ENCODE measurements at regions not wholly inside any gene's neighbourhood (a gene's known extent, or its start where the extent isn't known, plus 50 kb on each side); places are given as distances from the start of the nearest gene placed in this dataset.
"Not testable (repeated sequence)": the region's sequence is repeated elsewhere in the genome, so short reads cannot be mapped to it uniquely, and the experiment has no call there.

- H3K4me2 ChIP-seq (ENCODE audit: insufficient read depth, low read length), result no peak overlapping the region
- DNase-seq (ENCODE audit: insufficient read length, low spot score, missing footprints), result no peak
- H4K20me1 ChIP-seq (ENCODE audit: insufficient read depth, low read length), result no peaks in the 10 kb centered on the region
- H3K36me3 ChIP-seq (ENCODE audit: insufficient read depth, low read length), result no peaks in the 10 kb centered on the region
- no peak overlapping the region for H2AFZ ChIP-seq (ENCODE audit: low read length)
- H3K27ac ChIP-seq (ENCODE audit: low read depth, low read length), result no peak overlapping the region
- no peaks in the 10 kb centered on the region for H3K79me2 ChIP-seq (ENCODE audit: insufficient read depth, low read length)
- no peak for TF ChIP-seq CTCF (IDR thresholded peaks at IDR 0.05; ENCODE audit: extremely low read depth, low read depth, low read length)
- H3K9me3 ChIP-seq (ENCODE audit: low read depth, low read length), result peaks cover 5% of the 10 kb centered on the region
- H3K4me1 ChIP-seq (ENCODE audit: insufficient read depth, low read length), result no peaks in the 10 kb centered on the region
- no peak overlapping the region for H3K4me3 ChIP-seq (ENCODE audit: insufficient read depth, low read length)
- no peaks in the 10 kb centered on the region for H3K27me3 ChIP-seq (ENCODE audit: insufficient read depth, low read length)
Observed at GRCh38 chr13:54248306-54248705, 1219.7 kb downstream of the OLFM4 start.

- Histone ChIP-seq H3K9me3 (ENCODE audit: low read depth, low read length) (no peaks in the 10 kb centered on the region), H3K27me3 (ENCODE audit: insufficient read depth, low read length) (no peaks in the 10 kb centered on the region), H3K79me2 (ENCODE audit: insufficient read depth, low read length) (no peaks in the 10 kb centered on the region), H3K4me3 (ENCODE audit: insufficient read depth, low read length) (no peak overlapping the region), H3K27ac (ENCODE audit: low read depth, low read length) (no peak overlapping the region), H4K20me1 (ENCODE audit: insufficient read depth, low read length) (no peaks in the 10 kb centered on the region), H3K4me2 (ENCODE audit: insufficient read depth, low read length) (no peak overlapping the region), H3K36me3 (ENCODE audit: insufficient read depth, low read length) (no peaks in the 10 kb centered on the region), H3K4me1 (ENCODE audit: insufficient read depth, low read length) (no peaks in the 10 kb centered on the region), H2AFZ (ENCODE audit: low read length) (no peak overlapping the region)
- TF ChIP-seq CTCF (IDR thresholded peaks at IDR 0.05; ENCODE audit: extremely low read depth, low read depth, low read length), result no peak
- DNase-seq (ENCODE audit: insufficient read length, low spot score, missing footprints), result no peak
Observed at GRCh38 chr13:54261856-54262255, 1233.2 kb downstream of the OLFM4 start.

GRCh38 chr13:54263868-54264267 lies 1235.3 kb downstream of the OLFM4 start:
- Histone ChIP-seq H3K9me3 (ENCODE audit: low read depth, low read length) (no peaks in the 10 kb centered on the region), H4K20me1 (ENCODE audit: insufficient read depth, low read length) (no peaks in the 10 kb centered on the region), H3K4me3 (ENCODE audit: insufficient read depth, low read length) (no peak overlapping the region), H2AFZ (ENCODE audit: low read length) (no peak overlapping the region), H3K4me1 (ENCODE audit: insufficient read depth, low read length) (no peaks in the 10 kb centered on the region), H3K4me2 (ENCODE audit: insufficient read depth, low read length) (no peak overlapping the region), H3K79me2 (ENCODE audit: insufficient read depth, low read length) (no peaks in the 10 kb centered on the region), H3K27me3 (ENCODE audit: insufficient read depth, low read length) (no peaks in the 10 kb centered on the region), H3K36me3 (ENCODE audit: insufficient read depth, low read length) (no peaks in the 10 kb centered on the region), H3K27ac (ENCODE audit: low read depth, low read length) (no peak overlapping the region)
- no peak for TF ChIP-seq CTCF (IDR thresholded peaks at IDR 0.05; ENCODE audit: extremely low read depth, low read depth, low read length)
- DNase-seq (ENCODE audit: insufficient read length, low spot score, missing footprints), result no peak

- not testable (repeated sequence) for H4K20me1 ChIP-seq (ENCODE audit: insufficient read depth, low read length); H3K27ac ChIP-seq (ENCODE audit: low read depth, low read length); H3K36me3 ChIP-seq (ENCODE audit: insufficient read depth, low read length); DNase-seq (ENCODE audit: insufficient read length, low spot score, missing footprints); H3K4me3 ChIP-seq (ENCODE audit: insufficient read depth, low read length); H3K9me3 ChIP-seq (ENCODE audit: low read depth, low read length); H2AFZ ChIP-seq (ENCODE audit: low read length); H3K79me2 ChIP-seq (ENCODE audit: insufficient read depth, low read length); H3K27me3 ChIP-seq (ENCODE audit: insufficient read depth, low read length); H3K4me2 ChIP-seq (ENCODE audit: insufficient read depth, low read length); H3K4me1 ChIP-seq (ENCODE audit: insufficient read depth, low read length)
Observed at GRCh38 chr13:54267253-54267668, 1238.6 kb downstream of the OLFM4 start.

GRCh38 chr13:54268013-54268695 lies 1239.5 kb downstream of the OLFM4 start:
- not testable (repeated sequence) for H3K79me2 ChIP-seq (ENCODE audit: insufficient read depth, low read length); DNase-seq (ENCODE audit: insufficient read length, low spot score, missing footprints); H4K20me1 ChIP-seq (ENCODE audit: insufficient read depth, low read length); H2AFZ ChIP-seq (ENCODE audit: low read length); H3K27me3 ChIP-seq (ENCODE audit: insufficient read depth, low read length); H3K27ac ChIP-seq (ENCODE audit: low read depth, low read length); H3K4me2 ChIP-seq (ENCODE audit: insufficient read depth, low read length); H3K9me3 ChIP-seq (ENCODE audit: low read depth, low read length); H3K4me1 ChIP-seq (ENCODE audit: insufficient read depth, low read length); H3K36me3 ChIP-seq (ENCODE audit: insufficient read depth, low read length); H3K4me3 ChIP-seq (ENCODE audit: insufficient read depth, low read length)

Data from osteoblast (primary cell).